Astrocyte of the cerebellum (primary cell): ENCODE measurements at regions not wholly inside any gene's neighbourhood (a gene's known extent, or its start where the extent isn't known, plus 50 kb on each side); places are given as distances from the start of the nearest gene placed in this dataset.

ENCODE experiments used
- DNase-seq: peaks from one replicate; pipeline ENCODE4 v3.0.0-alpha.2; 2011; ENCODE audit warnings: low read depth
- H3K4me3 ChIP-seq: 2 replicates; pipeline ENCODE4 v1.5.1; 2011; ENCODE audit warnings: mild to moderate bottlenecking, low read depth, low read length, moderate library complexity
- CTCF ChIP-seq: IDR thresholded peaks from 2 replicates; pipeline ENCODE4 v1.5.1; 2012; ENCODE audit warnings: low read length, low read depth, moderate library complexity, mild to moderate bottlenecking; ENCODE audit errors: missing control alignments
- in situ Hi-C: cut with HindIII; loops from 2 replicates; pipeline ENCODE4 v1.10.0; 2017; ENCODE audit warnings: low sequenced_read_pairs

- in situ Hi-C loops = no loop called here
- no peak overlapping the region for H3K4me3 ChIP-seq
- TF ChIP-seq CTCF = no peak
- DNase-seq = no peak
Observed at GRCh38 chr12:98354520-98355035, 160.8 kb upstream of the TMPO start.

- DNase-seq = no peak
- in situ Hi-C loops = no loop called here
- H3K4me3 ChIP-seq = no peak overlapping the region
- TF ChIP-seq CTCF = no peak
Observed at GRCh38 chr12:98355322-98355721, 160.1 kb upstream of the TMPO start.

- in situ Hi-C loops = no loop called here
- no peak for DNase-seq
- no peak for TF ChIP-seq CTCF
- no peak overlapping the region for H3K4me3 ChIP-seq
Observed at GRCh38 chr12:98355933-98356332, 159.5 kb upstream of the TMPO start.

- in situ Hi-C loops = no loop called here
- no peak for DNase-seq
- no peak for TF ChIP-seq CTCF
Observed at GRCh38 chr12:98358144-98358543, 157.2 kb upstream of the TMPO start.

GRCh38 chr12:98359856-98360255 lies 155.5 kb upstream of the TMPO start:
- in situ Hi-C loops = no loop called here
- DNase-seq = no peak
- no peak overlapping the region for H3K4me3 ChIP-seq
- TF ChIP-seq CTCF = no peak

More at GRCh38 chr12:98358144-98358543, 157.2 kb upstream of the TMPO start:
- H3K4me3 ChIP-seq = no peak overlapping the region

GRCh38 chr12:98360401-98360800 lies 155.0 kb upstream of the TMPO start:
- DNase-seq = no peak
- H3K4me3 ChIP-seq = no peak overlapping the region
- in situ Hi-C loops = no loop called here
- no peak for TF ChIP-seq CTCF

- no peak overlapping the region for H3K4me3 ChIP-seq
- no peak for TF ChIP-seq CTCF
- no peak for DNase-seq
- in situ Hi-C loops = no loop called here
Observed at GRCh38 chr12:98369581-98369980, 145.8 kb upstream of the TMPO start.
